ENCODE measurements at regions not wholly inside any gene's neighbourhood (a gene's known extent, or its start where the extent isn't known, plus 50 kb on each side); places are given as distances from the start of the nearest gene placed in this dataset.
A peak's percentile ranks its signal among the peaks of the same experiment; 100 is the strongest.

GRCh38 chr1:201589186-201589585 lies 50.3 kb downstream of the NAV1 start:
- DNase-seq, result no peak

DNA sequence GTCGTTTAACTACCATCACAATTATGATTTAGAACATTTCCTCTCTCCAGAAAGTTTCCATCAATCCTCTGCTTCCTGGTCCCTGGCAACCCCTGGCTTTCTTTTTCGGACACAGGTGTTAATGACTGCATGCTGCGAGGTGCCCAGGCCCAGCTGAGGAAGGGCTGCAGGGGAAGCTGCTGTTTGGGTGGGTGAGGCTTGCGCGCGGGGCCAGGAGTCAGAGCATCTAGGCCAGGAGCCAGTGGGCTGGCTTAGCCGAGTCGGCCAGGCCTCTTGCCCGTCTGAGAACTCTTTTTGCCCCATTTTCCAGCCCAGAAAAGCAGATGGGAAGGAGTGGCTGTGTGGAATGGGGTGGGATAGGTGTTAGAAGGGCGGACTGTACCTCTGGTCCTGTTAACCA lies 51.5 kb downstream of the NAV1 start:
- DNase-seq, result no peak

GRCh38 chr1:201591348-201591747 lies 52.4 kb downstream of the NAV1 start:
- no peak for DNase-seq

- no peak for DNase-seq
Measured at GRCh38 chr1:201591981-201592380, 53.1 kb downstream of the NAV1 start.

GRCh38 chr1:201593200-201593921 lies 54.4 kb downstream of the NAV1 start:
- no peak for DNase-seq

DNA sequence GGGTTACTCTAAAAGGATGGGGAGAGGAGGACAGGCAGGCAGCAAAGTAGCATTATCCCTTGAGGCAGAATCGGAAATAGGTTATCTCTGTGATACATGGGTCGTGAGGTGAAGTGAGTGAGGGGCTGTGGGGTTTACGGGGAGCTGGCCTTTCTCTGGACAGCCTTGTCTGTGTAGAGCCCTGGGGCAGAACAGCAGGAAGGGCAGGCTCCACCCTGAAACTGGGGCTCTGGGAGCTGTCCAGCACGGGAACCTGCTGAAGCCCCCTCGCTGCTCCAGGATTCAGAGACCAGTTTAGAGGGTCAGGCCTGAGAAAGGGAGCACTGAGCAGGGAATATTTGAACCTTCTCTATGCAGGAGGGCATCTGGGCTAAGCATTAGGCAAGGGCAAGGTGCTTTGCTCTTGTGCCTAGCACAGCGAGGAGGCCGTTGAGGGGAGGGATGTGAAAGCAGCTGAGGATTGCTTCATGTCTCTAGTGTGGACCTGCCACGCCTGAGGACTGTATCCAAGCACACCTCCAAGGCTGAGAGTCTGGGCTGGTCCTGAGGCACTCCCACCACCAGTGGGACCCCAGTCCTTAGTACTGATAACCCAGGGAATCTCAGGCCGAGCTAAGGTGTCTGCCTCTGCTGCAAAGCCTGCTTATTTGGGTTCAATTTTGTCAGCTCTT lies 55.8 kb downstream of the NAV1 start:
- DNase-seq, result no peak

DNA sequence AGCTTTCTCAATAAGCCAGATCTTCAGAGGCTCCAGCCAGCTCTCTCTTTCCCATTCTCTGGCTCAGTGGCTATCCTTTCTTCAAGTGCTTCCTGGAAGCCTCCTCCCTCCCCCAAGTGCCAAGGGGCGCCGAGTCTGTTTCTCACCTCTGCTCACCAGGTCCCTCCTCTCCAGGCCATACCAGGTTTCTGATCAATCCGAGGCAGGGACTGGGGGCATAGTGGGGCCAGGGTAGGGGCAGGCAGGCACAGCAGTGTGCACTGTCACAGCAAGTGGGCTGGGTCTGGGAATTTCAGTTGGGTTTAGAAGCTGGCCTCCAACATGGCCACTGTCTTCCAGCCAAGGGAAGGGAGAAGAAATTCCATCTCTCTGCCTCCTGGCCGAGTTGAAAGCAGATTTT lies 56.5 kb downstream of the NAV1 start:
- no peak for DNase-seq

GRCh38 chr1:201596101-201596868 lies 57.4 kb downstream of the NAV1 start:
- no peak for DNase-seq

GRCh38 chr1:201597551-201598230 lies 58.8 kb downstream of the NAV1 start:
- peak; percentile 95 for DNase-seq

DNA sequence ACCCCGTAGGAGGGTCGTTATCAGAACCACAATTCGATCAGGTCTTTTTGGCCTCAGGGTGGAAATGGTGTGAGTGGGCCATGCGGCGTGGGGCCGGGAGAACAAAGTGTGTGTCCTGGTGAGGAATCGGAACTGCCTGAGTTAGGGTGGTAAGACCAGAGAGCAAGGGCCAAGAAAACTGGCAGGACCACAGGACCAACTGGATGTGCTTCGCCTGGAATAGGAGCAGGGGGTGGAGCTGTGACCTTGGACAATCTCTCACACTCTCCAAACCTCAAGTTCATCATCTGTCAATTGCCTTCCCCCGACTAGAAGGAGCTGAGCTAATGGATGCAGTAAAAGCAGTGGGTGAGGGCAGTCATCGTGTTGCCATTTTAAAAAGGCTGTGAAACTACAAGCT lies 59.5 kb downstream of the NAV1 start:
- DNase-seq, result no peak

- DNase-seq, result no peak
Measured at GRCh38 chr1:201598973-201599372, 60.0 kb downstream of the NAV1 start.

DNA sequence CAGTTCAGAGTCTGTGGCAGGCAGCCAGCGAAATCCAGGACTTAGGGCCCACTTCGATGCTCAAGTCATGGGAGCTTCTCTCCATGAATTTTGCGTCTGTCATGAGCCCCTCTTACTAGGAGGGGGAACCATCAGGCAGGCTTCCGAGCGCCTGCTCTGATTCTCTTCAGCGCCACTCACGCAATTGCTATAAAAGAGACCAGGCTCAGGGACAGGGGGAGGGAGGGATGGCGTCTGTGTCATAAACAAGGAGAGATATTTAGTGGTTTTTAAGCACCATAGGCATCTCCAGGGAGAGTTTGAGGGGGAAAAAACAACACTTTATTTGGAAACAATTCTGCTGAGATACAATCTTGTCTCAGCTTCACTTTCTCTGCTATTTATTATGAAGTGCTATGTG lies 60.6 kb downstream of the NAV1 start:
- no peak for DNase-seq

DNA sequence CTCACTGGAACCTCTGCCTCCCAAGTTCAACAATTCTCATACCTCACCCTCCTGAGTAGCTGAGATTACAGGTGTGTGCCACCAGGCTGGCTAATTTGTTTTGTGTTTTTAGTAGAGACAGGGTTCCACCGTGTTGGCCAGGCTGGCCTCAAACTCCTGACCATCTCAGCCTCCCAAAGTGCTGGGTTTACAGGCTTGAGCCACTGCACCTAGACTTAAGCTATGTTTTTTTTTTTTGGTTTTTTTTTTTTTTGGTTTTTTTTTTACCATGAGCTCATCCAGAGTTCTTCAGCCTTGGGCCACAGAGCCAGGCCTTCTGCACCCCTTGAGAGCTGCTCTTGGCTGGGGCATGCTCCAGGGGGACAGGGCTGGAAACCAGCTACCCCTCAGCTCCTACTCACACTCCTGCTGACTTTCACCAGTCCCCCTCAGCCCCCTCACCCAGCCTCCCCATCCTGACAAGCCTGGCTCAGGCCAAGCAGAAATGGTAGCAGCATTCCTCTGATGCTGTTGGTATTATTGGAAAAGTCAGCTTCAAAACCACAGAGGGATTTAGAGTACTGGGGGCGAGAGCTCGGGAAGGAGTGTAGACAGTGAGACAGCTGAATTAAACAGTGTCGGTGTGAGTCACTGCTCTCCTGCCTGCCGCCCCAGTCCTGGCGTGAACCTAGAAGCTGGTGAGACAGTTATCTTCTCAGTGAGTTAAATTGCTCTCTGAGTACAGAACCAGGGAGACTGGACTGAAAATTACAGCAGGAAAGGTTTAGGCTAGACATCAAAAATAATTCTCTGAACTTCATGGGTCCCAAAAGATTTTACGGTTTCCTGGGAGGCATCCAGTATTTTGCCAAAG lies 63.7 kb downstream of the NAV1 start:
- no peak for DNase-seq

- no peak for DNase-seq
Measured at GRCh38 chr1:201603613-201604232, 64.8 kb downstream of the NAV1 start.

- DNase-seq, result no peak
Measured at GRCh38 chr1:201605385-201606010, 66.6 kb downstream of the NAV1 start.

DNA sequence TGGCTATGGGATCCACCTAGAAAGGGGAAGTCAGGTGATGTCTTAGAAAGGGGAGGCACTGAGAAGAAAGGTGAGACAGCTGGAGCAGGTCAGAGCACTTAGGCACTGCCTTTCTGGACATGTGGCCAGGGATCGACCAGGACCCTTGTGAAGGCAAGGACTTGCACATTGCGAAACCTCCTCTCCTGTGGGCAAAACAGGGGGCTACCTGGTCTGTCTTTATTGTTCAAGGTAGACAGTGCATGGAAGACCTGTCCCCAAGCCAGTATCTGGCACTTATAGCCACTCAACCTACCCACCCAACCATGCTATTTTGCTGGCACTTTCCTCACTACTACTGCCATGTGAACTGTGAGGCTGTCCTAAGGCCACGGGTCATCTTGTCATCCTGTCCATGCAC lies 67.2 kb downstream of the NAV1 start:
- DNase-seq, result no peak

- DNase-seq, result no peak
Measured at GRCh38 chr1:201606623-201607022, 67.7 kb downstream of the NAV1 start.

DNA sequence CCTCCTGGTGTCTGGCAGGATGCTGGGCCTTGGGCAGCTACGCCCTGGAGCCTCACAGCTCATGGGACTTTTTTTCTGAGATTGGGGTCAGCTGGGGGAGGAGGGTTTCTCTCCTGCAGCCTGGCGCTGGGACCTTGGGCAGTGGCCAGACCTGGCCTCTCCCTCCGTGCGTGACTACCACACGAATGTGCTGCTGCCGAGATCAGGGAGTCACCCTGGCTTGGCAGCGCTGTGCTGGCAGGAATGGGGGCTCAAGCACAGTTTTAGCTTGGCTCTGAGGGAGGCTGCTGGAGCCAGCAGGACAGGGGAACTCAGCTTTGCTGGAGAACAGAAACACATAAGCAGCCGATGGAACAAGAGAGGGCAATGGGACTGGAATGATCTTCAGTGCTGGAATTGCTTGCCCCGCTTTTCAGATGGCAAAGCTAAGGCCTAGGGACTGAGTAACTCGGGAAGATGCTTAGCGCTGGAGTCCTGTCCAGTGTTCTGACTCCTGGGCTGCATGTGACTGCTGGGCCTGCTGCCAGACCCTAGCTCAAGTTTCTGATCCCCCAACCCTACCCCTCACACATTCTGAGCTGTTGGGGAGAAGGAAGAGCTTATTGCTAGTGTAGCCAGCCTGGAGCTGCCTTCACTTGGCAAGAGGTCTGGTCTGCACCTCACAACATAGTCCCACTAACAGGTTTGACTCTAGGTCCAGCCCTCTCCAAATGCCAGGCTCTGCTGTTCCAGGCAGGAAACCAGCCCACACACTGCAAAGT lies 69.9 kb downstream of the NAV1 start:
- DNase-seq, result no peak

GRCh38 chr1:201609661-201610318 lies 70.9 kb downstream of the NAV1 start:
- DNase-seq, result no peak

- DNase-seq, result no peak
Measured at GRCh38 chr1:201610858-201611257, 71.9 kb downstream of the NAV1 start.
